Osteoblast (primary cell): ENCODE measurements at regions not wholly inside any gene's neighbourhood (a gene's known extent, or its start where the extent isn't known, plus 50 kb on each side); places are given as distances from the start of the nearest gene placed in this dataset.

Source experiments
- DNase-seq: peaks from one replicate; pipeline ENCODE4 v3.0.0; 2011; ENCODE audit warnings: low spot score, mixed read lengths; ENCODE audit not compliant: insufficient read length; ENCODE audit errors: missing footprints
- H2AFZ ChIP-seq: 2 replicates; pipeline ENCODE4 v1.6.0; 2011; ENCODE audit warnings: mild to moderate bottlenecking, low read length
- H3K27ac ChIP-seq: 2 replicates; pipeline ENCODE4 v1.5.1; 2011; ENCODE audit warnings: mild to moderate bottlenecking, low read depth, low read length, moderate library complexity
- H3K27me3 ChIP-seq: 2 replicates; pipeline ENCODE4 v1.6.0; 2012; ENCODE audit warnings: mild to moderate bottlenecking, control low read depth, inconsistent platforms, low read length, moderate library complexity; ENCODE audit not compliant: insufficient read depth
- H3K36me3 ChIP-seq: 2 replicates; pipeline ENCODE4 v1.5.1; 2011; ENCODE audit warnings: mild to moderate bottlenecking, low read length, control low read depth, moderate library complexity; ENCODE audit not compliant: insufficient read depth
- H3K4me1 ChIP-seq: 2 replicates; pipeline ENCODE4 v1.5.1; 2011; ENCODE audit warnings: mild to moderate bottlenecking, low read length, control low read depth, moderate library complexity; ENCODE audit not compliant: insufficient read depth
- H3K4me2 ChIP-seq: 2 replicates; pipeline ENCODE4 v1.6.0; 2011; ENCODE audit warnings: mild to moderate bottlenecking, low read length; ENCODE audit not compliant: insufficient read depth
- H3K4me3 ChIP-seq: fragments of 200-600 bp; sonication (generic); 3 replicates; pipeline ENCODE4 v1.5.1; 2012; ENCODE audit warnings: mild to moderate bottlenecking, low read length, inconsistent platforms; ENCODE audit not compliant: insufficient read depth
- H3K79me2 ChIP-seq: 2 replicates; pipeline ENCODE4 v1.6.0; 2012; ENCODE audit warnings: mild to moderate bottlenecking, low read length, control low read depth, inconsistent platforms; ENCODE audit not compliant: insufficient read depth
- H3K9me3 ChIP-seq: 2 replicates; pipeline ENCODE4 v1.5.1; 2011; ENCODE audit warnings: low read depth, low read length, control low read depth
- H4K20me1 ChIP-seq: 2 replicates; pipeline ENCODE4 v1.6.0; 2012; ENCODE audit warnings: mild to moderate bottlenecking, low read length, control low read depth; ENCODE audit not compliant: insufficient read depth
- TF ChIP-seq, protein P1 (sequence below): IDR thresholded peaks from 2 replicates; pipeline ENCODE4 v1.5.1; 2011; ENCODE audit warnings: mild to moderate bottlenecking, low read depth, low read length, moderate library complexity; ENCODE audit errors: extremely low read depth

DNA sequence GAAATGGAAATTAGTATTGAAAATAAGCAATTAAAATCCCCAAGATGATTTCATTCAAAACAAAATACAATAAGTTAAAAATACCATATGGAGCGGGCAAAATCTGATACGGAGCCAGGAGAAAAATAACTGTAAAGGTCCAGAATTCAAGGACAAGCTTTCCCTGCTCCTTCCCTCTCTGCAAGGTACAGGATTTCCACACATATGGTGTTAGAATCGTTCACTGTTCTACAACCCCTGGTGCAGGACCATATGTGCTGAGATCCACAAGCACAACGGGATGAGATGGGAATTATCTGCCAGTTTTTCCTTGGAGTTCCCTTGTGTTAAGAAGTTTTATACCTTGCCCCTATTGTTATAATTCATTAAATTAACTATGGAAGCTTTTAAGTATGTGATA lies 94.7 kb upstream of the DMAC1 start:
- no peaks in the 10 kb centered on the region for H4K20me1 ChIP-seq
- H3K9me3 ChIP-seq, result no peaks in the 10 kb centered on the region
- H3K36me3 ChIP-seq, result no peaks in the 10 kb centered on the region
- TF ChIP-seq, protein P1, sequence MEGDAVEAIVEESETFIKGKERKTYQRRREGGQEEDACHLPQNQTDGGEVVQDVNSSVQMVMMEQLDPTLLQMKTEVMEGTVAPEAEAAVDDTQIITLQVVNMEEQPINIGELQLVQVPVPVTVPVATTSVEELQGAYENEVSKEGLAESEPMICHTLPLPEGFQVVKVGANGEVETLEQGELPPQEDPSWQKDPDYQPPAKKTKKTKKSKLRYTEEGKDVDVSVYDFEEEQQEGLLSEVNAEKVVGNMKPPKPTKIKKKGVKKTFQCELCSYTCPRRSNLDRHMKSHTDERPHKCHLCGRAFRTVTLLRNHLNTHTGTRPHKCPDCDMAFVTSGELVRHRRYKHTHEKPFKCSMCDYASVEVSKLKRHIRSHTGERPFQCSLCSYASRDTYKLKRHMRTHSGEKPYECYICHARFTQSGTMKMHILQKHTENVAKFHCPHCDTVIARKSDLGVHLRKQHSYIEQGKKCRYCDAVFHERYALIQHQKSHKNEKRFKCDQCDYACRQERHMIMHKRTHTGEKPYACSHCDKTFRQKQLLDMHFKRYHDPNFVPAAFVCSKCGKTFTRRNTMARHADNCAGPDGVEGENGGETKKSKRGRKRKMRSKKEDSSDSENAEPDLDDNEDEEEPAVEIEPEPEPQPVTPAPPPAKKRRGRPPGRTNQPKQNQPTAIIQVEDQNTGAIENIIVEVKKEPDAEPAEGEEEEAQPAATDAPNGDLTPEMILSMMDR, result no peak
- no peaks in the 10 kb centered on the region for H3K27me3 ChIP-seq
- H3K4me3 ChIP-seq, result no peak overlapping the region
- no peak for DNase-seq
- no peak overlapping the region for H3K4me2 ChIP-seq
- H2AFZ ChIP-seq, result no peak overlapping the region
- no peaks in the 10 kb centered on the region for H3K4me1 ChIP-seq
- H3K79me2 ChIP-seq, result no peaks in the 10 kb centered on the region
- no peak overlapping the region for H3K27ac ChIP-seq

DNA sequence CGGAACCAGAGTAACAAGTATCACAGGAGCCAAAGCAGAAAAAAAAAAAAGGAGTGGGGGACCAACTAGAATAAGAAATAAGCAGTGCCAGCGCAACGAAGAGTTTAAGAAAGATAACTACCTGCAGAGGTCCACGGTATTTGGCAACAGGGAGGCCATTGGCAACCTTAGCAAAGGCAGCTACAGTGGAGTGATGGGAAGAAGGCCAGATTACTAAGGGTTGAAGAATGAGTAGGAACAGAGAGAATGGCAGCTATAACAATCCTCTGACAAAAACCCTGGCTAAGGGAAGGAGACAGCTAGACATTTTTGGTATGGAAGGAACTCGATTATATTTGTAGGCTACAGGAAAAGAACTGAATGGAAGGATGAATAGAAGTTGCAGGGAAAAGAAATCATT lies 93.4 kb upstream of the DMAC1 start:
- DNase-seq, result no peak
- TF ChIP-seq, protein P1, result no peak
- H2AFZ ChIP-seq, result no peak overlapping the region
- no peaks in the 10 kb centered on the region for H4K20me1 ChIP-seq
- no peaks in the 10 kb centered on the region for H3K79me2 ChIP-seq
- H3K4me1 ChIP-seq, result no peaks in the 10 kb centered on the region
- no peak overlapping the region for H3K4me3 ChIP-seq
- H3K36me3 ChIP-seq, result no peaks in the 10 kb centered on the region
- H3K4me2 ChIP-seq, result no peak overlapping the region
- no peak overlapping the region for H3K27ac ChIP-seq
- H3K27me3 ChIP-seq, result no peaks in the 10 kb centered on the region
- no peaks in the 10 kb centered on the region for H3K9me3 ChIP-seq

DNA sequence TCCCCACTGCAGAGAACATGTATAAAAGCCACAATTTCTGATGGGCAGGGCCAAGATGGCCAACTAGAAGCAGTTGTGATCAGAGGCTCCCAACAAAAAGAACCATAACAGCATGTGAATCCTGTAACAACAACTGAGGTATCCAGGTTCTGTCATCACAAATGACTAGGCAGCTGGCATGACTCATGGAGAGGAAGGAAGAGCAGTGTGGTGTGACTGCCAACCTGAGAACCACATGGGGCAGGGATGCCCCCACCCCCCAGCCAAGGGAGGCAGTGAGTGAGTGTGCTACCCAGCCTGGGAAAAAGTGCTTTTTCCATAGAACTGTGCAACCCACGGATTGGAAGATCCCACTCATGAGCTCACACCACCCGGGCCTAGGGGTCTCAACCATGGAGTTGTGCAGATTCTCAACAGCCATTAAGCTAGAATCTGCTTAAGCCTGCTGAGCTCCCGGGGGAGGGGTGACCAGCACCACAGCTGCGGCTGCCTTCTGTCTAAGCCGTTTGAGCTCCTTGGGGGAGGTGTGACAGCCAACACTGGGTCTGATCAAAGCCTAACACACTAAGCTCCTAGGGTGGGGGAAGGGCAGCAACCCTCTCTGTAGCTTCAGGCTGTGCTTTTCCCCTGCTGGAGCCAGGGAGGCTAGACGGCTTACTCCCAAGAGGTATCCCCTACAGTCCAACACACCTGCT lies 80.1 kb upstream of the DMAC1 start:
- TF ChIP-seq, protein P1, result no peak
- no peak for DNase-seq

DNA sequence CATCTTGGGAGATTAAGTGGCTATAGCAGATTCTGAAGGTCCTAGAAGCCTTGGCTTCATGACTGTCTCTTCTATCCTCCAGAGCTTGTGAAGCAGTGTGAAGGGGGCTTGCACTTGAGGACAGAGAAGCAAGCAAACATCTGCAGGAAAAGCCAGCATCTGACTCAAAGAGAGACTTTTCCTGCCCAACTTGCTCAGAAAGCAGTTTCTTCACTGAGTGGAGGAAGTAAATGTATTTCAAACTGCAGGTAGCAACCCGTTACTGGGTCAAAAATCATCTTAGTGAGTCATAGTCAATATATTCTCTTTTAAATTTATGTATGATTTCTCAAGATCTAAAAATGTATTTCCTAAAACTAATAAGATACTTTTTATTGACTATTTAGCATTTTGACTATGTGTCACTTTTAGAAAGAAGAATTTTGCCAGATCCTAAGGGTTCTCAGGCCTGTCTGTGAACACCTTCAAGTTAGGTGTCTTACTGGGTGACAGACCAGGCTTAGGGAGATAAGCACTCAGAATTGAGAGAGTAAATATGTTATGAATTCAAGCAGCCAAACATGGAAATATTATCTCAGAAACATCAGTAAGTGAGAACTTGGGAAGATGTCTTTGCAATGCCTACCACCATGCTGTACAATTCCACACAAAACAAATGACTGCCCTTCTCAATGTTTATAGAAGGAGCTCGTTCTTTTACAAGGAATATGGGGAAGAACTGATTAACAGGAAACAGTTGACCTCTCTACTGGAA lies 72.6 kb upstream of the DMAC1 start:
- no peak for DNase-seq
- H2AFZ ChIP-seq, result no peak overlapping the region
- H3K27me3 ChIP-seq, result no peaks in the 10 kb centered on the region
- no peak overlapping the region for H3K4me3 ChIP-seq
- H4K20me1 ChIP-seq, result no peaks in the 10 kb centered on the region
- no peaks in the 10 kb centered on the region for H3K4me1 ChIP-seq
- no peaks in the 10 kb centered on the region for H3K79me2 ChIP-seq
- no peaks in the 10 kb centered on the region for H3K9me3 ChIP-seq
- H3K27ac ChIP-seq, result no peak overlapping the region
- TF ChIP-seq, protein P1, result no peak
- no peaks in the 10 kb centered on the region for H3K36me3 ChIP-seq
- no peak overlapping the region for H3K4me2 ChIP-seq

More for the DNA sequence above, 80.1 kb upstream of the DMAC1 start:
- no peak overlapping the region for H3K4me2 ChIP-seq
- no peak overlapping the region for H2AFZ ChIP-seq
- no peaks in the 10 kb centered on the region for H3K27me3 ChIP-seq
- H4K20me1 ChIP-seq, result no peaks in the 10 kb centered on the region
- H3K79me2 ChIP-seq, result no peaks in the 10 kb centered on the region
- H3K9me3 ChIP-seq, result no peaks in the 10 kb centered on the region
- H3K4me3 ChIP-seq, result no peak overlapping the region
- H3K4me1 ChIP-seq, result no peaks in the 10 kb centered on the region
- H3K27ac ChIP-seq, result no peak overlapping the region
- no peaks in the 10 kb centered on the region for H3K36me3 ChIP-seq
